ENCODE measurements at regions not wholly inside any gene's neighbourhood (a gene's known extent, or its start where the extent isn't known, plus 50 kb on each side); places are given as distances from the start of the nearest gene placed in this dataset.

- TF ChIP-seq EZH2 (IDR thresholded peaks at IDR 0.05; ENCODE audit: borderline replicate concordance, control insufficient read depth, low read depth, low read length) (no peak), KDM1A (IDR thresholded peaks at IDR 0.05; ENCODE audit: borderline replicate concordance) (no peak), ZBTB11 (CRISPR knock-in tag; IDR thresholded peaks at IDR 0.05) (no peak), ZBED1 (IDR thresholded peaks at IDR 0.05; ENCODE audit: borderline replicate concordance) (no peak), TAF1 (IDR thresholded peaks at IDR 0.05; ENCODE audit: borderline replicate concordance, low read depth, low read length) (no peak), BACH1 (IDR thresholded peaks at IDR 0.05; ENCODE audit: borderline replicate concordance) (no peak), HDGF (IDR thresholded peaks at IDR 0.05) (no peak), CREM (IDR thresholded peaks at IDR 0.05; ENCODE audit: low read depth) (no peak), ZNF24 (IDR thresholded peaks at IDR 0.05) (no peak), GABPA (IDR thresholded peaks at IDR 0.05; ENCODE audit: low read depth) (no peak), GATAD2B (conservative IDR thresholded peaks at IDR 0.05; ENCODE audit: low read depth) (no peak), FOS (IDR thresholded peaks at IDR 0.05; ENCODE audit: borderline replicate concordance, extremely low read depth, insufficient read length) (no peak), ZBTB40 (IDR thresholded peaks at IDR 0.05; ENCODE audit: borderline replicate concordance) (no peak)
- Histone ChIP-seq H3K4me2 (ENCODE audit: control insufficient read depth, insufficient read depth) (no peak overlapping the region), H3K9me3 (replicated peaks; ENCODE audit: control insufficient read depth, insufficient read depth, low read length) (peaks cover 4% of the 10 kb centered on the region; the same call in 2 of the 3 replicates), H3K79me2 (ENCODE audit: control insufficient read depth, insufficient read depth, low read length) (no peaks in the 10 kb centered on the region), H3K9ac (ENCODE audit: control insufficient read depth, insufficient read depth, low read length) (no peak overlapping the region), H3K4me1 (ENCODE audit: control insufficient read depth, insufficient read depth, low read length) (no peaks in the 10 kb centered on the region), H4K20me1 (ENCODE audit: control insufficient read depth, insufficient read depth) (no peaks in the 10 kb centered on the region), H2AFZ (ENCODE audit: control insufficient read depth, low read depth, low read length) (no peak overlapping the region), H3K4me3 (no peak overlapping the region), H3K27me3 (replicated peaks in 1 of 2; ENCODE audit: control insufficient read depth in 2 of 2, insufficient read depth in 2 of 2, low read length in 1 of 2) (no peaks in the 10 kb centered on the region; a peak in 1 of 4 replicates), H3K36me3 (ENCODE audit: control insufficient read depth in 2 of 2, insufficient read depth in 2 of 2, low read length in 1 of 2) (no peaks in the 10 kb centered on the region), H3K27ac (ENCODE audit: control insufficient read depth, insufficient read depth) (no peak overlapping the region)
- POLR2A ChIA-PET: no interaction called here
- CTCF ChIA-PET: interaction anchor here (0.6 kb wide), 1 partner anchor 42 kb away, joined by 3 read pairs; no protein-coding TSS in a partner anchor
- no TSS peak for BruUV-seq (replicated peaks)
- SMC1A ChIA-PET (ENCODE audit: uncharacterized antibody, unreplicated experiment): no interaction called here
- no peak for DNase-seq (ENCODE audit: low read depth, low spot score)
- intact Hi-C loops (cut with micrococcal nuclease; ENCODE audit: unreplicated experiment): no loop called here
- WGBS (ENCODE audit: insufficient coverage, insufficient replicate concordance, low lambda C conversion rate, missing lambda C conversion rate): 3% methylated on average over 2 of the region's 2 CpGs
- no peak for FAIRE-seq
- RAD21 ChIA-PET (ENCODE audit: unreplicated experiment): no interaction called here
- in situ Hi-C loops (cut with MboI): no loop called here
- ATAC-seq: no peak
These were observed 56.5 kb upstream of the RASGEF1B start for GRCh38 chr4:81528200-81528599.

Data from GM12878 (cell line).